Loucy (cell line): ENCODE measurements at regions not wholly inside any gene's neighbourhood (a gene's known extent, or its start where the extent isn't known, plus 50 kb on each side); places are given as distances from the start of the nearest gene placed in this dataset.

Experiments
- H2AFZ ChIP-seq: fragments of 200-600 bp; sonication (generic); 2 replicates; pipeline ENCODE4 v1.6.0; 2016; ENCODE audit warnings: antibody characterized with exemption, mild to moderate bottlenecking, low read length, moderate library complexity
- H3F3A ChIP-seq: fragments of 200-600 bp; 2 replicates; pipeline ENCODE4 v1.6.0; 2016; ENCODE audit warnings: antibody characterized with exemption, low read depth, mild to moderate bottlenecking
- H3K27me3 ChIP-seq: fragments of 200-600 bp; sonication (generic); 2 replicates; pipeline ENCODE4 v1.6.1; 2014; ENCODE audit warnings: low read length, mild to moderate bottlenecking; ENCODE audit not compliant: insufficient read depth, poor library complexity, severe bottlenecking
- H3K36me3 ChIP-seq: fragments of 200-600 bp; sonication (generic); 2 replicates; pipeline ENCODE4 v1.6.1; 2016; ENCODE audit warnings: low read length; ENCODE audit not compliant: insufficient read depth
- H3K4me1 ChIP-seq: fragments of 200-600 bp; sonication (generic); 2 replicates; pipeline ENCODE4 v1.5.1; 2014; ENCODE audit warnings: low read length, mild to moderate bottlenecking; ENCODE audit not compliant: insufficient read depth, poor library complexity, severe bottlenecking
- H3K4me2 ChIP-seq: fragments of 200-600 bp; sonication (generic); 2 replicates; pipeline ENCODE4 v1.6.0; 2014; ENCODE audit warnings: antibody characterized with exemption, low read length, low read depth, mild to moderate bottlenecking; ENCODE audit not compliant: poor library complexity, severe bottlenecking
- H3K4me3 ChIP-seq: fragments of 200-600 bp; sonication (generic); 2 replicates; pipeline ENCODE4 v1.5.1; 2014; ENCODE audit warnings: low read length, mild to moderate bottlenecking, mixed read lengths; ENCODE audit not compliant: poor library complexity, severe bottlenecking
- H3K79me2 ChIP-seq: fragments of 200-600 bp; sonication (generic); 2 replicates; pipeline ENCODE4 v1.6.1; 2014; ENCODE audit warnings: low read length; ENCODE audit not compliant: insufficient read depth
- H3K9ac ChIP-seq: fragments of 200-600 bp; sonication (generic); 2 replicates; pipeline ENCODE4 v1.6.0; 2014; ENCODE audit warnings: mild to moderate bottlenecking, low read depth, low read length, moderate library complexity; ENCODE audit not compliant: poor library complexity, severe bottlenecking
- H3K9me2 ChIP-seq: fragments of 200-600 bp; sonication (generic); replicated peaks from 2 replicates; pipeline ENCODE4 v1.6.1; 2016; ENCODE audit warnings: low read depth, low read length, mixed read lengths
- H3K9me3 ChIP-seq: fragments of 200-600 bp; sonication (generic); 2 replicates; pipeline ENCODE4 v1.6.1; 2014; ENCODE audit warnings: mild to moderate bottlenecking, antibody characterized with exemption, low read length, low read depth; ENCODE audit not compliant: insufficient read depth
- H4K20me1 ChIP-seq: fragments of 200-600 bp; sonication (generic); 2 replicates; pipeline ENCODE4 v1.6.0; 2014; ENCODE audit warnings: antibody characterized with exemption, low read length, mild to moderate bottlenecking; ENCODE audit not compliant: insufficient read depth, poor library complexity, severe bottlenecking
- EZH2phosphoT487 ChIP-seq: fragments of 200-600 bp; IDR thresholded peaks from 2 replicates; pipeline ENCODE4 v1.6.1; 2018; ENCODE audit warnings: antibody characterized with exemption, mild to moderate bottlenecking, moderate library complexity, borderline replicate concordance
- TF ChIP-seq, protein P1 (sequence below): fragments of 200-600 bp; sonication (generic); conservative IDR thresholded peaks from 2 replicates; pipeline ENCODE4 v1.5.1; 2014; ENCODE audit warnings: mild to moderate bottlenecking, antibody characterized with exemption, low read length

DNA sequence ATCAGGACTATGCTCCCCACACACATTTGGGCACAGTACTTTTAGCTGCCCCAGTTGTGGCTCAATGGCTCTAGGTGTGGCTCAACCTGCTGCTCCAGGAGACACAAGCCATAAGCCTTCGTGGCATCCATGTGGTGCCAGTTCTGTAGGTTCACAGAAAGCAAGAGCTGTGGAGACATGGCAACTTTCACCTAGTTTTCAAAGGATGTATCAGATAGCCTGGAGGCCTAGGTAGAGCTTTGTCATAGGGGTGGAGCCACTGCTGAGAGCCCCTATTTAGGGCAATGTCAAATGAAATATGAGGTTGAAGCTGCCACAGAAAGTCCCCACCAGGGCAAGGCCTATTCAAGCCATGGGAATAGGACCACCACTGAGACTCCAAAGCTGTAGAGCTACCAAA, 210.5 kb downstream of the LMO4 start:
- Histone ChIP-seq H3K9ac (no peak overlapping the region), H3F3A (no peaks in the 10 kb centered on the region), H2AFZ (no peak overlapping the region), H3K79me2 (no peaks in the 10 kb centered on the region), H3K4me1 (no peaks in the 10 kb centered on the region), H4K20me1 (no peaks in the 10 kb centered on the region), H3K36me3 (no peaks in the 10 kb centered on the region), H3K9me3 (peaks cover 4% of the 10 kb centered on the region; the same call in 1 of the 2 replicates), H3K9me2 (no peaks in the 10 kb centered on the region), H3K4me3 (no peak overlapping the region), H3K4me2 (no peak overlapping the region), H3K27me3 (no peaks in the 10 kb centered on the region)
- TF ChIP-seq, protein P1, sequence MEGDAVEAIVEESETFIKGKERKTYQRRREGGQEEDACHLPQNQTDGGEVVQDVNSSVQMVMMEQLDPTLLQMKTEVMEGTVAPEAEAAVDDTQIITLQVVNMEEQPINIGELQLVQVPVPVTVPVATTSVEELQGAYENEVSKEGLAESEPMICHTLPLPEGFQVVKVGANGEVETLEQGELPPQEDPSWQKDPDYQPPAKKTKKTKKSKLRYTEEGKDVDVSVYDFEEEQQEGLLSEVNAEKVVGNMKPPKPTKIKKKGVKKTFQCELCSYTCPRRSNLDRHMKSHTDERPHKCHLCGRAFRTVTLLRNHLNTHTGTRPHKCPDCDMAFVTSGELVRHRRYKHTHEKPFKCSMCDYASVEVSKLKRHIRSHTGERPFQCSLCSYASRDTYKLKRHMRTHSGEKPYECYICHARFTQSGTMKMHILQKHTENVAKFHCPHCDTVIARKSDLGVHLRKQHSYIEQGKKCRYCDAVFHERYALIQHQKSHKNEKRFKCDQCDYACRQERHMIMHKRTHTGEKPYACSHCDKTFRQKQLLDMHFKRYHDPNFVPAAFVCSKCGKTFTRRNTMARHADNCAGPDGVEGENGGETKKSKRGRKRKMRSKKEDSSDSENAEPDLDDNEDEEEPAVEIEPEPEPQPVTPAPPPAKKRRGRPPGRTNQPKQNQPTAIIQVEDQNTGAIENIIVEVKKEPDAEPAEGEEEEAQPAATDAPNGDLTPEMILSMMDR = no peak
- TF ChIP-seq EZH2phosphoT487 = no peak

DNA sequence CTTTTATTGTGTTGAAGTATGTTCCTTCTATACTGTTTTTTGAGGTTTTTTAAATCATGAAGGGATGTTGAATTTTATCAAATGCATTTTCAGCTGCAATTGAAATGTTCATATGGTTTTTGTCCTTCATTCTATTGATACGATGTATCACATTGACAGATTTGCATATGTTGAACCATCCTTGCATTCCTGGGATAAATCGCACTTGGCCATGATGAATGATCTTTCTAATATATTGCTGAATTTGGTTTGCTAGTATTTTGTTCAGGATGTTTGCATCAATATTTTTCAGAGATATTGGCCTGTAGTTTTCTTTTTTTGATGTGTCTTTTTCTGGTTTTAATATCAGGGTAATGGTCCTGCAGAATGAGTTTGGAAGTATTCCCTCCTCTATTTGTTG, 214.0 kb downstream of the LMO4 start:
- Histone ChIP-seq H3K9me3 (peaks cover 4% of the 10 kb centered on the region; the same call in 1 of the 2 replicates), H3F3A (no peaks in the 10 kb centered on the region), H3K79me2 (no peaks in the 10 kb centered on the region), H4K20me1 (no peaks in the 10 kb centered on the region), H3K4me3 (no peak overlapping the region), H3K9me2 (no peaks in the 10 kb centered on the region), H3K9ac (no peak overlapping the region), H2AFZ (no peak overlapping the region), H3K4me2 (no peak overlapping the region), H3K27me3 (no peaks in the 10 kb centered on the region), H3K4me1 (no peaks in the 10 kb centered on the region), H3K36me3 (no peaks in the 10 kb centered on the region)
- TF ChIP-seq EZH2phosphoT487 = no peak
- TF ChIP-seq, protein P1 = no peak

DNA sequence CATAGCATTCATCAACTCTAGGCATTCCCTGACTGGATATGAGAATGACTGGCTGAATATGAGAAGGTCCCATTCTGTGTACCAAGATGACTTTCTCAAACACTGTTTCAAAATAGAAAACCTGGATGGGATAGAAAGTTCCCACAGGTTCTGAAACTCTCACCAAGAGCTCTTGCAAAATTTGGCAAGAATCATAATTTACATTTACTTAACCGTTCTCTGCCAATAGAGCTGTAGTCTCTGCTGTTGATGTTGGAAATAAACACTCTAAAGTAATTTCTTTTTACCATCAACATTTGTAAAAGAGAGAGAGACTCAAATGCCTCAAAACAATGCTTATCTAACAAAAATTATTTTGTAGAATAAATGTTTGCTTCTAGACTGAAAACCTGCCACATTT, 221.1 kb downstream of the LMO4 start:
- H4K20me1 ChIP-seq = no peaks in the 10 kb centered on the region
- H3K4me1 ChIP-seq = no peaks in the 10 kb centered on the region
- H3K4me3 ChIP-seq = no peak overlapping the region
- H3F3A ChIP-seq = no peaks in the 10 kb centered on the region
- no peaks in the 10 kb centered on the region for H3K79me2 ChIP-seq
- no peaks in the 10 kb centered on the region for H3K27me3 ChIP-seq
- H3K36me3 ChIP-seq = no peaks in the 10 kb centered on the region
- no peak overlapping the region for H3K4me2 ChIP-seq
- H2AFZ ChIP-seq = no peak overlapping the region
- H3K9me2 ChIP-seq = no peaks in the 10 kb centered on the region
- TF ChIP-seq, protein P1 = no peak
- TF ChIP-seq EZH2phosphoT487 = no peak
- no peak overlapping the region for H3K9ac ChIP-seq
- H3K9me3 ChIP-seq = no peaks in the 10 kb centered on the region
